BLaER1 (cell line): ENCODE measurements at regions not wholly inside any gene's neighbourhood (a gene's known extent, or its start where the extent isn't known, plus 50 kb on each side); places are given as distances from the start of the nearest gene placed in this dataset.
"Not testable (repeated sequence)": the region's sequence is repeated elsewhere in the genome, so short reads cannot be mapped to it uniquely, and the experiment has no call there.

ENCODE experiments used
- H3K27ac ChIP-seq: shearing (Covaris generic); formaldehyde crosslinking; 2 replicates; pipeline ENCODE4 v1.8.1; 2022
- H3K27me3 ChIP-seq: shearing (Covaris generic); formaldehyde crosslinking; 2 replicates; pipeline ENCODE4 v1.8.1; 2022
- H3K36me3 ChIP-seq: shearing (Covaris generic); formaldehyde crosslinking; 2 replicates; pipeline ENCODE4 v1.8.1; 2022
- H3K4me1 ChIP-seq: shearing (Covaris generic); formaldehyde crosslinking; 2 replicates; pipeline ENCODE4 v1.8.1; 2022
- H3K4me2 ChIP-seq: shearing (Covaris generic); formaldehyde crosslinking; 2 replicates; pipeline ENCODE4 v1.8.1; 2022
- H3K4me3 ChIP-seq: shearing (Covaris generic); formaldehyde crosslinking; 2 replicates; pipeline ENCODE4 v1.8.1; 2022
- H3K9ac ChIP-seq: shearing (Covaris generic); formaldehyde crosslinking; 2 replicates; pipeline ENCODE4 v1.8.1; 2022
- H3K9me3 ChIP-seq: shearing (Covaris generic); formaldehyde crosslinking; 2 replicates; pipeline ENCODE4 v1.8.1; 2022
- H4K20me1 ChIP-seq: shearing (Covaris generic); formaldehyde crosslinking; 2 replicates; pipeline ENCODE4 v1.8.1; 2022
- Cebpa-rat ChIP-seq: shearing (Covaris generic); IDR thresholded peaks from 2 replicates; pipeline ENCODE4 v1.8.1; 2022

GRCh38 chr7:114182837-114183236, 231.8 kb upstream of the FOXP2 start:
- no peak overlapping the region for H3K9ac ChIP-seq
- H3K9me3 ChIP-seq: no peaks in the 10 kb centered on the region
- TF ChIP-seq Cebpa-rat: no peak
- H4K20me1 ChIP-seq: no peaks in the 10 kb centered on the region
- H3K4me3 ChIP-seq: no peak overlapping the region
- no peaks in the 10 kb centered on the region for H3K27me3 ChIP-seq
- no peak overlapping the region for H3K4me2 ChIP-seq
- no peaks in the 10 kb centered on the region for H3K4me1 ChIP-seq
- H3K36me3 ChIP-seq: no peaks in the 10 kb centered on the region
- no peak overlapping the region for H3K27ac ChIP-seq

- no peaks in the 10 kb centered on the region for H3K27me3 ChIP-seq
- H3K9ac ChIP-seq: no peak overlapping the region
- H3K27ac ChIP-seq: no peak overlapping the region
- H3K4me2 ChIP-seq: no peak overlapping the region
- H3K9me3 ChIP-seq: no peaks in the 10 kb centered on the region
- no peak for TF ChIP-seq Cebpa-rat
- H3K4me3 ChIP-seq: no peak overlapping the region
- H4K20me1 ChIP-seq: no peaks in the 10 kb centered on the region
- no peaks in the 10 kb centered on the region for H3K36me3 ChIP-seq
- H3K4me1 ChIP-seq: no peaks in the 10 kb centered on the region
These were observed 233.3 kb upstream of the FOXP2 start for GRCh38 chr7:114181280-114181679.

GRCh38 chr7:114180556-114181266, 233.9 kb upstream of the FOXP2 start:
- no peaks in the 10 kb centered on the region for H3K4me1 ChIP-seq
- H3K27ac ChIP-seq: no peak overlapping the region
- H3K9ac ChIP-seq: no peak overlapping the region
- no peaks in the 10 kb centered on the region for H3K36me3 ChIP-seq
- H3K4me2 ChIP-seq: no peak overlapping the region
- no peaks in the 10 kb centered on the region for H3K27me3 ChIP-seq
- TF ChIP-seq Cebpa-rat: no peak
- H3K4me3 ChIP-seq: no peak overlapping the region
- H4K20me1 ChIP-seq: no peaks in the 10 kb centered on the region
- H3K9me3 ChIP-seq: no peaks in the 10 kb centered on the region

- H3K27me3 ChIP-seq: no peaks in the 10 kb centered on the region
- H4K20me1 ChIP-seq: no peaks in the 10 kb centered on the region
- no peak overlapping the region for H3K27ac ChIP-seq
- H3K9ac ChIP-seq: no peak overlapping the region
- H3K4me3 ChIP-seq: no peak overlapping the region
- no peak overlapping the region for H3K4me2 ChIP-seq
- H3K36me3 ChIP-seq: no peaks in the 10 kb centered on the region
- no peaks in the 10 kb centered on the region for H3K9me3 ChIP-seq
- no peak for TF ChIP-seq Cebpa-rat
- H3K4me1 ChIP-seq: no peaks in the 10 kb centered on the region
These were observed 239.5 kb upstream of the FOXP2 start for GRCh38 chr7:114175125-114175524.

- Histone ChIP-seq H3K4me2 (no peak overlapping the region), H3K36me3 (no peaks in the 10 kb centered on the region), H4K20me1 (no peaks in the 10 kb centered on the region), H3K9ac (no peak overlapping the region), H3K9me3 (no peaks in the 10 kb centered on the region), H3K4me1 (no peaks in the 10 kb centered on the region), H3K27me3 (no peaks in the 10 kb centered on the region), H3K27ac (no peak overlapping the region), H3K4me3 (no peak overlapping the region)
- no peak for TF ChIP-seq Cebpa-rat
These were observed 241.3 kb upstream of the FOXP2 start for GRCh38 chr7:114173170-114173890.

GRCh38 chr7:114169389-114169788, 245.2 kb upstream of the FOXP2 start:
- H4K20me1 ChIP-seq, H3K27me3 ChIP-seq, H3K4me3 ChIP-seq, H3K36me3 ChIP-seq, H3K9me3 ChIP-seq, H3K4me2 ChIP-seq, H3K4me1 ChIP-seq, H3K27ac ChIP-seq, H3K9ac ChIP-seq: not testable (repeated sequence)

- no peaks in the 10 kb centered on the region for H4K20me1 ChIP-seq
- H3K27ac ChIP-seq: no peak overlapping the region
- H3K4me1 ChIP-seq: no peaks in the 10 kb centered on the region
- no peak for TF ChIP-seq Cebpa-rat
- H3K9me3 ChIP-seq: no peaks in the 10 kb centered on the region
- no peaks in the 10 kb centered on the region for H3K36me3 ChIP-seq
- no peak overlapping the region for H3K9ac ChIP-seq
- H3K27me3 ChIP-seq: no peaks in the 10 kb centered on the region
- H3K4me3 ChIP-seq: no peak overlapping the region
- no peak overlapping the region for H3K4me2 ChIP-seq
These were observed 242.1 kb upstream of the PPP1R3A start for GRCh38 chr7:114160925-114161324.

GRCh38 chr7:114158854-114159253, 240.0 kb upstream of the PPP1R3A start:
- H3K9me3 ChIP-seq: no peaks in the 10 kb centered on the region
- TF ChIP-seq Cebpa-rat: no peak
- no peak overlapping the region for H3K4me2 ChIP-seq
- H3K36me3 ChIP-seq: no peaks in the 10 kb centered on the region
- no peaks in the 10 kb centered on the region for H3K4me1 ChIP-seq
- H3K9ac ChIP-seq: no peak overlapping the region
- H3K27ac ChIP-seq: no peak overlapping the region
- H3K4me3 ChIP-seq: no peak overlapping the region
- no peaks in the 10 kb centered on the region for H4K20me1 ChIP-seq
- H3K27me3 ChIP-seq: no peaks in the 10 kb centered on the region

- no peaks in the 10 kb centered on the region for H4K20me1 ChIP-seq
- H3K4me3 ChIP-seq: no peak overlapping the region
- no peak overlapping the region for H3K4me2 ChIP-seq
- no peaks in the 10 kb centered on the region for H3K36me3 ChIP-seq
- H3K27ac ChIP-seq: no peak overlapping the region
- no peak for TF ChIP-seq Cebpa-rat
- no peaks in the 10 kb centered on the region for H3K27me3 ChIP-seq
- no peaks in the 10 kb centered on the region for H3K4me1 ChIP-seq
- no peak overlapping the region for H3K9ac ChIP-seq
- H3K9me3 ChIP-seq: no peaks in the 10 kb centered on the region
These were observed 239.5 kb upstream of the PPP1R3A start for GRCh38 chr7:114158275-114158674.

- Histone ChIP-seq H3K4me2 (no peak overlapping the region), H3K9me3 (no peaks in the 10 kb centered on the region), H3K4me1 (no peaks in the 10 kb centered on the region), H3K9ac (no peak overlapping the region), H4K20me1 (no peaks in the 10 kb centered on the region), H3K27me3 (no peaks in the 10 kb centered on the region), H3K27ac (no peak overlapping the region), H3K36me3 (no peaks in the 10 kb centered on the region), H3K4me3 (no peak overlapping the region)
- TF ChIP-seq Cebpa-rat: no peak
These were observed 237.4 kb upstream of the PPP1R3A start for GRCh38 chr7:114156178-114156577.
